ENCODE measurements at regions not wholly inside any gene's neighbourhood (a gene's known extent, or its start where the extent isn't known, plus 50 kb on each side); places are given as distances from the start of the nearest gene placed in this dataset.

DNA sequence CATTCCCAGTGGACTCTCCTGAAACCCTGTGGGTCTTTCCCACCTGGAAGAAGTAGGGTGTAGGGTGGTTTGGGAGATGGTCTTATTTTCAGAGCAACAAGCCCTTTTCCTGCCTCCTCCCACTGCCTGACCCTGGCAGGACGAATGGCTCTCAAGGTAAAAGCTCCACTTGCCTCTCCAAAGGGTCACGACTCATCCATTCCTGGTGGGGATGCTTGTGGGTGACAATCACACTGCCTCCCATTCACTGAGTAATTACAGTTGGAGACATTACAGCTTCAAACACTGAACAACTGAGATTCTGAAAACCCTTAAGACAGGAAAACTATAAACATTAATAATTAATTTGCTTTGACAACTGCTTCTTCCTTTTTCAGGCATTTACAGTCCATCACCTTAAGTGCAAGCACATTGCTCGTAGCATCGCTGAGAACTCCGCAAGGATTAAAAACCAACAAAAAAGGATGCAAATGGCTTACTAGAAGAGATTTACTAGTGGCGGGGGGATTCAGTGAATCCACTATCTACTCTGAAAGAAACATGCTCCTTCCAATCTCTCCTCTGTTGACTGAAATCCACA is 199.6 kb upstream of the IRS2 start:
- TF ChIP-seq, protein P1, sequence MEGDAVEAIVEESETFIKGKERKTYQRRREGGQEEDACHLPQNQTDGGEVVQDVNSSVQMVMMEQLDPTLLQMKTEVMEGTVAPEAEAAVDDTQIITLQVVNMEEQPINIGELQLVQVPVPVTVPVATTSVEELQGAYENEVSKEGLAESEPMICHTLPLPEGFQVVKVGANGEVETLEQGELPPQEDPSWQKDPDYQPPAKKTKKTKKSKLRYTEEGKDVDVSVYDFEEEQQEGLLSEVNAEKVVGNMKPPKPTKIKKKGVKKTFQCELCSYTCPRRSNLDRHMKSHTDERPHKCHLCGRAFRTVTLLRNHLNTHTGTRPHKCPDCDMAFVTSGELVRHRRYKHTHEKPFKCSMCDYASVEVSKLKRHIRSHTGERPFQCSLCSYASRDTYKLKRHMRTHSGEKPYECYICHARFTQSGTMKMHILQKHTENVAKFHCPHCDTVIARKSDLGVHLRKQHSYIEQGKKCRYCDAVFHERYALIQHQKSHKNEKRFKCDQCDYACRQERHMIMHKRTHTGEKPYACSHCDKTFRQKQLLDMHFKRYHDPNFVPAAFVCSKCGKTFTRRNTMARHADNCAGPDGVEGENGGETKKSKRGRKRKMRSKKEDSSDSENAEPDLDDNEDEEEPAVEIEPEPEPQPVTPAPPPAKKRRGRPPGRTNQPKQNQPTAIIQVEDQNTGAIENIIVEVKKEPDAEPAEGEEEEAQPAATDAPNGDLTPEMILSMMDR (IDR thresholded peaks at IDR 0.05), result no peak
- TF ChIP-seq POLR2A (IDR thresholded peaks at IDR 0.05), result no peak
